Ecto neural progenitor cell (in vitro differentiated cells): ENCODE measurements at regions not wholly inside any gene's neighbourhood (a gene's known extent, or its start where the extent isn't known, plus 50 kb on each side); places are given as distances from the start of the nearest gene placed in this dataset.
"Not testable (repeated sequence)": the region's sequence is repeated elsewhere in the genome, so short reads cannot be mapped to it uniquely, and the experiment has no call there.

Experiments used
- DNase-seq: peaks from one replicate; pipeline ENCODE4 v3.0.0-alpha.2; 2018; ENCODE audit warnings: low spot score

- no peak for DNase-seq
Observed at GRCh38 chr7:109763611-109764010, 1193.9 kb downstream of the DNAJB9 start.

GRCh38 chr7:109772161-109772560 lies 1202.5 kb downstream of the DNAJB9 start:
- no peak for DNase-seq

GRCh38 chr7:109782806-109783205 lies 1213.1 kb downstream of the DNAJB9 start:
- no peak for DNase-seq

- DNase-seq = no peak
Observed at GRCh38 chr7:109806548-109806947, 1236.9 kb downstream of the DNAJB9 start.

GRCh38 chr7:109821156-109821555 lies 1251.5 kb downstream of the DNAJB9 start:
- no peak for DNase-seq

GRCh38 chr7:109834851-109835250 lies 1256.1 kb upstream of the LRRN3 start:
- no peak for DNase-seq

- DNase-seq = no peak
Observed at GRCh38 chr7:109835577-109835976, 1255.3 kb upstream of the LRRN3 start.

- no peak for DNase-seq
Observed at GRCh38 chr7:109836016-109836415, 1254.9 kb upstream of the LRRN3 start.

GRCh38 chr7:109842386-109842785 lies 1248.5 kb upstream of the LRRN3 start:
- DNase-seq = no peak

- no peak for DNase-seq
Observed at GRCh38 chr7:109844362-109844761, 1246.6 kb upstream of the LRRN3 start.

GRCh38 chr7:109864230-109864629 lies 1226.7 kb upstream of the LRRN3 start:
- DNase-seq = peak; percentile 46

- no peak for DNase-seq
Observed at GRCh38 chr7:109868215-109868860, 1222.6 kb upstream of the LRRN3 start.

GRCh38 chr7:109873296-109873695 lies 1217.6 kb upstream of the LRRN3 start:
- no peak for DNase-seq

GRCh38 chr7:109879287-109879828 lies 1211.6 kb upstream of the LRRN3 start:
- no peak for DNase-seq

GRCh38 chr7:109890622-109891021 lies 1200.3 kb upstream of the LRRN3 start:
- DNase-seq = no peak

- DNase-seq = no peak
Observed at GRCh38 chr7:109893231-109893630, 1197.7 kb upstream of the LRRN3 start.

- no peak for DNase-seq
Observed at GRCh38 chr7:109895536-109895935, 1195.4 kb upstream of the LRRN3 start.

GRCh38 chr7:109901926-109902325 lies 1189.0 kb upstream of the LRRN3 start:
- no peak for DNase-seq

- not testable (repeated sequence) for DNase-seq
Observed at GRCh38 chr7:109905368-109906065, 1185.4 kb upstream of the LRRN3 start.

GRCh38 chr7:109915670-109916069 lies 1175.3 kb upstream of the LRRN3 start:
- no peak for DNase-seq

GRCh38 chr7:109926738-109927137 lies 1164.2 kb upstream of the LRRN3 start:
- no peak for DNase-seq

GRCh38 chr7:109930049-109930448 lies 1160.9 kb upstream of the LRRN3 start:
- DNase-seq = no peak

GRCh38 chr7:109939207-109939606 lies 1151.7 kb upstream of the LRRN3 start:
- no peak for DNase-seq
